ENCODE measurements at regions not wholly inside any gene's neighbourhood (a gene's known extent, or its start where the extent isn't known, plus 50 kb on each side); places are given as distances from the start of the nearest gene placed in this dataset.

DNA sequence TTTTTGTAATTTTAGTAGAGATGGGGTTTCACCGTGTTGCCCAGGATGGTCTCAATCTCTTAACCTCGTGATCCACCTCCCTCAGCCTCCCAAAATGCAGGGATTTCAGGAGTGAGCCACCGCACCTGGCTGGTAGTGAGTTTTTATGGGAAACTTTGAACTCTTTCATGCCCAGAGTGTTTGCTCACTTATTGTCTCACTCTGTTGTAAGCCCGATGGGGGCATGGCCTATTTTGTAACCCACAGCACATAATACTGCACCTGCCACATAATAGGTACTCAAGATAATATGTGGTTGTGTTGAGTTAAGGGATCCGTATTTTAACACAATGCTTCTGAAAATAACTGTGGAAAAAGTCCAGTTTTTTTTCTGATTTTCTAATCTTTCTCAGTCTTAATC, 109.6 kb upstream of the GIMD1 start:
- Histone ChIP-seq H3K36me3 (ENCODE audit: control insufficient read depth in 2 of 2, insufficient read depth in 2 of 2, low read length in 1 of 2) (no peaks in the 10 kb centered on the region), H3K4me2 (ENCODE audit: control insufficient read depth, insufficient read depth) (no peak overlapping the region), H2AFZ (ENCODE audit: control insufficient read depth, low read depth, low read length) (no peak overlapping the region), H3K27ac (ENCODE audit: control insufficient read depth, insufficient read depth) (no peak overlapping the region), H3K9me3 (replicated peaks; ENCODE audit: control insufficient read depth, insufficient read depth, low read length) (no peaks in the 10 kb centered on the region), H4K20me1 (ENCODE audit: control insufficient read depth, insufficient read depth) (no peaks in the 10 kb centered on the region), H3K27me3 (replicated peaks in 1 of 2; ENCODE audit: control insufficient read depth in 2 of 2, insufficient read depth in 2 of 2, low read length in 1 of 2) (no peaks in the 10 kb centered on the region), H3K79me2 (ENCODE audit: control insufficient read depth, insufficient read depth, low read length) (no peaks in the 10 kb centered on the region), H3K4me1 (ENCODE audit: control insufficient read depth, insufficient read depth, low read length) (no peaks in the 10 kb centered on the region), H3K9ac (ENCODE audit: control insufficient read depth, insufficient read depth, low read length) (no peak overlapping the region), H3K4me3 (no peak overlapping the region)
- CTCF ChIA-PET: no interaction called here
- TF ChIP-seq HDAC2 (IDR thresholded peaks at IDR 0.05) (no peak), TBL1XR1 (IDR thresholded peaks at IDR 0.05; ENCODE audit: low read depth, low read length) (no peak), RELA (IDR thresholded peaks at IDR 0.05; ENCODE audit: borderline replicate concordance, partially characterized antibody) (no peak), NR2C2 (IDR thresholded peaks at IDR 0.05; ENCODE audit: borderline replicate concordance, control insufficient read depth, insufficient read length, low read depth) (no peak), ZNF384 (IDR thresholded peaks at IDR 0.05; ENCODE audit: borderline replicate concordance, low read depth, low read length) (no peak), IKZF1 (conservative IDR thresholded peaks at IDR 0.05) (no peak), POU2F2 (IDR thresholded peaks at IDR 0.05; ENCODE audit: borderline replicate concordance, low read depth, low read length) (no peak), RELB (IDR thresholded peaks at IDR 0.05; ENCODE audit: low read depth) (no peak), NR2F1 (conservative IDR thresholded peaks at IDR 0.05) (no peak), CEBPZ (IDR thresholded peaks at IDR 0.05; ENCODE audit: low read depth, low read length) (no peak), E2F8 (IDR thresholded peaks at IDR 0.05; ENCODE audit: low read depth, partially characterized antibody) (no peak), HDAC6 (IDR thresholded peaks at IDR 0.05; ENCODE audit: unreplicated experiment) (no peak), CHD1 (IDR thresholded peaks at IDR 0.05; ENCODE audit: low read depth, low read length) (no peak), EZH2 (IDR thresholded peaks at IDR 0.05; ENCODE audit: borderline replicate concordance, control insufficient read depth, low read depth, low read length) (no peak), BCL11A (IDR thresholded peaks at IDR 0.05; ENCODE audit: low read depth, low read length) (no peak)
- TF ChIP-seq, protein P1, sequence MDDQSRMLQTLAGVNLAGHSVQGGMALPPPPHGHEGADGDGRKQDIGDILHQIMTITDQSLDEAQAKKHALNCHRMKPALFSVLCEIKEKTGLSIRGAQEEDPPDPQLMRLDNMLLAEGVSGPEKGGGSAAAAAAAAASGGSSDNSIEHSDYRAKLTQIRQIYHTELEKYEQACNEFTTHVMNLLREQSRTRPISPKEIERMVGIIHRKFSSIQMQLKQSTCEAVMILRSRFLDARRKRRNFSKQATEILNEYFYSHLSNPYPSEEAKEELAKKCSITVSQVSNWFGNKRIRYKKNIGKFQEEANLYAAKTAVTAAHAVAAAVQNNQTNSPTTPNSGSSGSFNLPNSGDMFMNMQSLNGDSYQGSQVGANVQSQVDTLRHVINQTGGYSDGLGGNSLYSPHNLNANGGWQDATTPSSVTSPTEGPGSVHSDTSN (IDR thresholded peaks at IDR 0.05; ENCODE audit: insufficient replicate concordance, low read depth, low read length): no peak
- DNase-seq (ENCODE audit: low read depth, low spot score): no peak
- no peak for ATAC-seq
- RAD21 ChIA-PET (ENCODE audit: unreplicated experiment): no interaction called here
- POLR2A ChIA-PET: no interaction called here
- WGBS (ENCODE audit: insufficient coverage, insufficient replicate concordance, low lambda C conversion rate, missing lambda C conversion rate): 31% methylated on average over 5 of the region's 5 CpGs
- in situ Hi-C loops (cut with MboI) (no loop called here), intact Hi-C loops (cut with micrococcal nuclease; ENCODE audit: unreplicated experiment) (no loop called here)
- no TSS peak for BruUV-seq (replicated peaks)
- SMC1A ChIA-PET (ENCODE audit: uncharacterized antibody, unreplicated experiment): no interaction called here
- no peak for FAIRE-seq
